HG02759 (cell line): ENCODE measurements at regions not wholly inside any gene's neighbourhood (a gene's known extent, or its start where the extent isn't known, plus 50 kb on each side); places are given as distances from the start of the nearest gene placed in this dataset.
A peak's percentile ranks its signal among the peaks of the same experiment; 100 is the strongest.
"Not testable (repeated sequence)": the region's sequence is repeated elsewhere in the genome, so short reads cannot be mapped to it uniquely, and the experiment has no call there.

Experiments
- ATAC-seq: cut with Tn5 transposase; IDR thresholded peaks from one replicate; pipeline ENCODE4 v1.9.1; 2021; ENCODE audit warnings: mild to moderate bottlenecking, moderate library complexity; ENCODE audit not compliant: unreplicated experiment

DNA sequence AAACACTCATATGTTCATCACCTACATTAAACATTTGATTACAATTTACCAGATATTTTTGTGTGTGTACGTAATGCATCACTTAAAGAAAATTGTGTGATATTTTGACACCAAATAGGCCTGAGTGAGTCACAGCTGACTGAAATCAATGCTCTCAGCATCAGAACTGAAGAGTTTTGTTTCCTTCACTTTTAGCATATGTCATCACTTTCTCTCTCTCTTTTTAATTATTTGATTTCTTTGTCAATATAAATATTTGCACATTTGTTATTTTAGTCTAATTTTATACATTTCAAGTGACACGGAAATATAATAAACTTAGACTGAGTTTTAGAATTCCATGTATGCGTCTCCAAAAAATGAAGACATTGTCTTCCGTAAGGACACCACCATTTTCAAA, 545.3 kb downstream of the PTPRC start:
- ATAC-seq: no peak

DNA sequence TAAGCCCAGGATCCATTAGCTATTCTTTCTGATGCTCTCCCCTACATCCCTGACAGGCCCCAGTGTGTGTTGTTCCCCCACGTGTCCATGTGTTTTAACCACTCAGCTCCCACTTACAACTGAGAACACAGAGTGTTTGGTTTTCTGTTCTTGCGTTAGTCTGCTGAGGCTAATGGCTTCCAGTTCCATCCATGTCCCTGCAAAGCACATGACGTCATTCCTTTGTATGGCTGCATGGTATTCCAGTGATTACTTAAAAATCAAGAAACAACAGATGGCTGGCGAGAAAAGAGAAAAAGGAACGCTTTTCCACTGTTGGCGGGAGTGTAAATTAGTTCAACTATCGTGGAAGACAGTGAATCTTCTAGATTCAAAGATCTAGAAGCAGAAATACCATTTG, 556.0 kb downstream of the PTPRC start:
- no peak for ATAC-seq

GRCh38 chr1:199197695-199198094, 558.9 kb downstream of the PTPRC start:
- no peak for ATAC-seq

DNA sequence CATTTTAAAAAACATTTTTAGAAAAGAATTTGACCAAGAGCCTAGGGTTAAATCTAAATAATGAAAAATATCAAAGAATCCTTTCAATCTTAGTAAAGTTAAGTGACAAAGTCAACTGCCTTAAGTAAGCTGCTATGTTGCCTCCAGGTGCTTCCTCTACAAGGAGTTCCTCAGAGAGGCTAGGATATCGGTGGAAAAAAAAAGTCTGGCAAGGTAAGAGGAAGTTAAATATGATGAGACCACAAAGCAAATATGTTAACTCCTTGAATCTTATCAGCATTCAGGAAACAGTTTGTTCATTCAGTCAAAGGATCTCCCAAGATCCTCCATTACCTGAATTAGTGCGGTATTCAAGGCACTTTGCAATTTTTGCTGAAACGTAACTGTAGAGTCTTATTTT, 563.5 kb downstream of the PTPRC start:
- no peak for ATAC-seq

GRCh38 chr1:199204231-199204630, 565.4 kb downstream of the PTPRC start:
- no peak for ATAC-seq

GRCh38 chr1:199205740-199206441, 567.1 kb downstream of the PTPRC start:
- ATAC-seq: no peak

- ATAC-seq: no peak
These were observed 570.0 kb downstream of the PTPRC start for GRCh38 chr1:199208847-199209246.

DNA sequence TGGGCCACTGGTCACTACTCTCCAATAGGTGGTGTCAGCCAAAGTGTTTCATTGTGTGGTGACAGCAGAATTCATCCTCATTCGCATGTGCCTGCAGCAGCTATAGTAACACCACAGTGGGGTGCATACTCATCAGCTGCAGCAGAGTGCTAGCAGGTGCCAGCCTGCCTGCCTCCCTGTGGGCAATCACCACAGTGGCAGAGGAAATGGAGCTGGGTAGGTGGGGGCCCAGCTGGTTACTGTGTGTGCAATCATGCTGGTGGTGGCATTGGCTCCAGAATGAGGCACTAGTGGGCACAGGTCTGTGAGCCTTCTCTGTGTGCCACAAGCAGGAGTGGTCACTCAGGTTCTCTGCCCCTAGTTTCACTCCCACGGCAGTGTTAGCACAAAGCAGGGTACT, 579.2 kb downstream of the PTPRC start:
- ATAC-seq: no peak

DNA sequence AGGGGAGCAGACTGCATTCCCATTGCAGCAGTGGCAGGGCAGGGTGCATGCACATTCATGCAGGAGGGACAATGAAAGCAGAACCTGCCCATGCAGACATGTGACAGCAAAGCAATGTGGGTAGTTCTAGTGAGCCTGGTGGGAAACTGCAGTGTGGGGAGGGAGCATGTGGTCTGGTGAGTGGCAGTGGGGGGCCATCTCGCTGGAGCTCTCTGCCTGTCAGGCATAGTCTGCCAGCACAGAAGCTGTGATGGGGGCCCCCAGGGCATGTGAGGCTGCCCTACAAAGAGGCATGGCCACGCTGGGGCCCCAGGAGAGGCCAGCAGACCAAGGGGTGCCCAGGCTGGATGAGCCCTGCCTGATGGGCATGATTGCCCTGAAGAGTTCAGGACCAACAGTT, 579.7 kb downstream of the PTPRC start:
- ATAC-seq: no peak

DNA sequence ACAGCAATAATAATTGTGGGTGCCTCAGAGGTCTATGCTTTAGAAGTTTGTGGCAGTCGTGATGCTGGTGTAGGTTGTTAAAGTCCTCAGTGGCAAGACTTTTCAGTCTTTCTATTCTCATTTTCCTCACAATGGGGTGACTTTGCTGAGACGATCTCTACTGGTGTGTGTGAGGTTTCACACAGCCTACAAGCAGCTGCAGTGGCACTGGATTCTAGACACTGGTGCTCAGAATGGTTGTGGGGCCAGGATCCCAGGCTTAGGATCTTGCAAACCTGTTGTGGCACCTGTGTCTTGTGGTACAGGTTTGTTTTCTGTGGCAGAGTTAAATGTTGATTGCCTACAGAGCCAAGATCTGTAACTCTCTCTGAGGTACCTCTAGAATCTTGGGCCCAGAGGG, 581.2 kb downstream of the PTPRC start:
- ATAC-seq: no peak

- ATAC-seq: no peak
These were observed 582.7 kb downstream of the PTPRC start for GRCh38 chr1:199221371-199222150.

DNA sequence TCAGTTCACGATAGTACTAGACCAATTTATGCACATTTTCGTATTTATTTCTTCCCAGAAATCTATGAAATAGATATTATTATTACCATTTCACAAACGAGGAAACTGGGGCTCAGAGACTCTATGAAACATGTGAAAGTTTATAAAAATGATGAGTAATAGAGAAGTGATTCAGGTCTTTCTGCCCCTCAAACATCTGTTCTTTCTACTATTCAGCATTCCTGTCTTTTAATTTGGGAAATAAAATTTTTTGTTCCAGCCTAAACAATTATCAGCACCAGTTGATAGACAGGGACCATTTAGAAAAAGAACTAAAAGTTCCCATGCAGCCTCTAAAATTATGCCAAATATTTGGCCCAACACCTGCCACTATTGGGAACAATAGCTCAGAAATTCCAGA, 585.1 kb downstream of the PTPRC start:
- ATAC-seq: no peak

GRCh38 chr1:199226163-199226562, 587.3 kb downstream of the PTPRC start:
- ATAC-seq: peak; percentile 70

- no peak for ATAC-seq
These were observed 603.3 kb downstream of the PTPRC start for GRCh38 chr1:199242147-199242546.

- ATAC-seq: no peak
These were observed 603.8 kb downstream of the PTPRC start for GRCh38 chr1:199242601-199243000.

GRCh38 chr1:199243423-199244061, 604.7 kb downstream of the PTPRC start:
- ATAC-seq: peak; percentile 100

GRCh38 chr1:199245946-199246345, 607.1 kb downstream of the PTPRC start:
- ATAC-seq: no peak

GRCh38 chr1:199246716-199247115, 607.9 kb downstream of the PTPRC start:
- ATAC-seq: no peak

DNA sequence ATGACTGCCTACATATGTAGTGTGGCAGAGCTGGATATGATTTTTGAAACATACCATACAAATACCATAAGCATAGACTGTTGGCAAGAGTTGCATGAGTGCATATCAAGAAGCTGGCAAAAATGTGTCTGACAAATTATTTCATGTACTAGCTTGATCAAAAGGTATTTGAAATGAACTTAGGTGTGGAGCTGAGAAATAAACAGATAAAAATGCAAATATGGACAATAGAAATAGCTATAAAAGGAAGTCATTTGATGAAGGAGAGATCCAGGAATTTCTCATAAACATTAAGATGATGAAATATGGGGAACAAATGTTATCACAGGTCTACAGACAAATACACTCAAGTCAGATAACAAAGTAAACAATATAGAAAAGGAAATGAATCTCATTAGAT, 609.1 kb downstream of the PTPRC start:
- no peak for ATAC-seq

- not testable (repeated sequence) for ATAC-seq
These were observed 615.2 kb downstream of the PTPRC start for GRCh38 chr1:199254040-199254439.

DNA sequence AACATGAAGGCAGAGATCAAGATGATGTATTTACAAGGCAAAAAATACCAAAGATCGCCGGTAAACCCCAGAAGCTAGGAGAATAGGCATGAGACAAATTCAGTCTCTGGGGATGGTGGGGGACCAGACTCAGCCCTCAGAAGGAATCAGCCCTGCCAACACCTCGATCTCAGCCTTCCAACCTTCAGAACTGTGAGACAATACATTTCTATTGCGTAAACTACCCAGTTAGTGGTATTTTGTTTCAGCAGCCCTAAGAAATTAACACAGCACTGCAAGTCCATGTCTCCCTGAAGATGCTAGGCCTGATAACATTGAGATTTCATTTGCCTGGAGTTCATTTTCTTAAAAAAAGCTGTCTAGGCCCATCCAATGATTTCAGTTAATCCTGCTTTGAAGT, 622.5 kb downstream of the PTPRC start:
- ATAC-seq: no peak

GRCh38 chr1:199264283-199264682, 625.4 kb downstream of the PTPRC start:
- no peak for ATAC-seq
